ENCODE measurements at regions not wholly inside any gene's neighbourhood (a gene's known extent, or its start where the extent isn't known, plus 50 kb on each side); places are given as distances from the start of the nearest gene placed in this dataset.

DNA sequence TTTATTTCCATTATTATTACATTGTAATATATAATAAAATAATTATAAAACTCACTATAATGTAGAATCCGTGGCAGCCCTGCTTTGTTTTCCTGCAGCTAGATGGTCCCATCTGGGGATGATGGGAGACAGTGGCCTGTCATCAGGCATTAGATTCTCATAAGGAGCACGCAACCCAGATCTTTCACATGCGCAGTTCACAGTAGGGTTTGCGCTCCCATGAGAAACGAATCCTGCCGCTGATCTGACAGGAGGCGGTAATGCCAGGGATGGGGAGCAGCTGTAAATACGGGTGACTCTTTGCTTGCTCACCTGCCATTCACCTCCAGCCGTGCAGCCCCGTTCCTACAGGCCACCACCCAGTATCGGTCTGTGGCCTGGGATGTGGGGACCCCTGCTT, 1879.3 kb upstream of the WWC1 start:
- no peak for TF ChIP-seq CTCF (IDR thresholded peaks at IDR 0.05; ENCODE audit: low read depth, low read length, missing control alignments)
- H3K4me3 ChIP-seq (ENCODE audit: low read depth, low read length), result no peak overlapping the region
- DNase-seq (ENCODE audit: low read depth), result no peak

DNA sequence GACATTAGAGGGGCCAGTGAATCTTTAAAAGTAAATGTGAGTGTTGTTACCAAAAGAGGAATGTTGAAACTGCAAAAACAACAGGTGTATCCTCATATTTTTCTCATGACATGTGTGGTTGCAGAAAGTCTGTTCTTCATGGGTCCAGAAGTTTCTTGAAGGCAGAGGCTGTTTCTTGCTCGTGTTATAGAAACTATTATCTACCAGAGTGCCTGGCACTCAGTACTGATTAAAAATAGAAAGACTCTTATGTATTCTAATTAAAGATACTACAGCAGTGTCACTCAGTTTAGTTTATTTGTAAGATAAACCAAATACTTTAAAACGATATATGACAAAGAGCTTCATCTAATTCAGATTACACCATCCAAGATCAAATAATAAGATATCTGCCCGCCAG, 1864.2 kb upstream of the WWC1 start:
- H3K4me3 ChIP-seq (ENCODE audit: low read depth, low read length), result no peak overlapping the region
- DNase-seq (ENCODE audit: low read depth), result no peak
- no peak for TF ChIP-seq CTCF (IDR thresholded peaks at IDR 0.05; ENCODE audit: low read depth, low read length, missing control alignments)

GRCh38 chr5:166428264-166428803, 1863.1 kb upstream of the WWC1 start:
- no peak for DNase-seq (ENCODE audit: low read depth)
- no peak for TF ChIP-seq CTCF (IDR thresholded peaks at IDR 0.05; ENCODE audit: low read depth, low read length, missing control alignments)
- no peak overlapping the region for H3K4me3 ChIP-seq (ENCODE audit: low read depth, low read length)

GRCh38 chr5:166430491-166431319, 1860.7 kb upstream of the WWC1 start:
- DNase-seq (ENCODE audit: low read depth), result no peak
- TF ChIP-seq CTCF (IDR thresholded peaks at IDR 0.05; ENCODE audit: low read depth, low read length, missing control alignments), result no peak
- no peak overlapping the region for H3K4me3 ChIP-seq (ENCODE audit: low read depth, low read length)

DNA sequence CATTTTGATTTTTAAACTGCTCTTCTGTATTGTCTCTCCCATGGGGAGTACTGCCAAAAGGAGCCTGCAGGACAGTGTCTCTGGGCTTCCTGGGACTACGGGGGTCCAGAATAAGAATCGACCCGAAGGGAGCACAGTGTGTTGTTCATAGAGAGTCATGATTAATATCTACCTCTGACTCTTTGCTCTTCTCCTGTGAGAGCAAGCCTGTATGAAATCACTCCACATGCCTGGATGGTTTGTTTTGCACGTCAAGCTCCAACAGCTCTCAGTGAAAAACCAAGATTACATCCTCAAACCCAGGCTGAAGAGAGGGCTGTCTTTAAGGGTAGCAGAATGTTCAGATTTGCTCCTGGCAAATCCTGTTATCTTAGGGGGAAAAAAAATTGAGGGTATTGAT, 1860.0 kb upstream of the WWC1 start:
- H3K4me3 ChIP-seq (ENCODE audit: low read depth, low read length), result no peak overlapping the region
- no peak for TF ChIP-seq CTCF (IDR thresholded peaks at IDR 0.05; ENCODE audit: low read depth, low read length, missing control alignments)
- DNase-seq (ENCODE audit: low read depth), result no peak

DNA sequence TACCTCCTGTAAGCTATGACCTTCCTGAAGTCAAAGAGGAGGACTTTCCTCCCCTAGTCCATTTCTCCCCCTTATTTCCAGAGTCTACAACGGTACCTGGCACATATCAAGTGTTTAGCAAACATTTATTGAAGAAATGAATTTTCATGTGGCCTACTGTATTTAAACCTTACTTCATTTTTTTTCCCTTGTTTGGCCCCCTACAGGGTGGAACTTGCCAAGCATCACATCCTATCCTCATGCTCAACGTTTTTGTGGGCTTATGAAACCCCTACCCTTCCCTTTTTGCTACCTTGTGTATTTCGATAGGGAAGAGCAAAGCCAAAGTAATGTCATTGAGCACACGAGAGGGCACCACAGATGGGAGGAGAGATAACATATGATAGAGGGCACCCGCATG, 1857.8 kb upstream of the WWC1 start:
- H3K4me3 ChIP-seq (ENCODE audit: low read depth, low read length), result no peak overlapping the region
- no peak for TF ChIP-seq CTCF (IDR thresholded peaks at IDR 0.05; ENCODE audit: low read depth, low read length, missing control alignments)
- DNase-seq (ENCODE audit: low read depth), result no peak

DNA sequence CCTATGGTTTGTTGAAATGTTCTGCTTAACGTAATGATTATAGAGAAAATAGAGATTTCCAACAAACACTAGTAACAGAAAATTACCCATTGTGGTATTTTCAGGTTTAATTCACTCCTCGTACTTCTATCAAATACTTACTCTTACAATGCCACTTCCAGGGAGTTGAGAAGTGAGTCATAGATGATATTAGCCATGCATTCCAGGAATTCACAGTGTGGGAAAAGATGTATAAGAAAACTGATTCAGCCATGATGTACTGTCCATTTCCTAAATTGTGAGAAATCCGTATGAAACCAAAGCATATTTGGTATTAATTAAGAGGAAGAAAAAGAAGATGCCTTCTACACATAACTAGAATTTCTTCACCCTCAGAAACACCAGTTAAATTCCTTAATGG, 1854.6 kb upstream of the WWC1 start:
- no peak for DNase-seq (ENCODE audit: low read depth)
- H3K4me3 ChIP-seq (ENCODE audit: low read depth, low read length), result no peak overlapping the region
- no peak for TF ChIP-seq CTCF (IDR thresholded peaks at IDR 0.05; ENCODE audit: low read depth, low read length, missing control alignments)

Measured in GM12864 (cell line).